Peyer's patch (tissue), 4 donors: ENCODE measurements at regions not wholly inside any gene's neighbourhood (a gene's known extent, or its start where the extent isn't known, plus 50 kb on each side); places are given as distances from the start of the nearest gene placed in this dataset.

Experiments
- DNase-seq, 3 donors: peaks; one replicate each; pipeline ENCODE4 v3.0.0-alpha.2; 2017 to 2019
- H3K27ac ChIP-seq, 4 donors: fragments of 200-600 bp; sonication (generic); one replicate each; pipeline ENCODE4 v1.5.1; 2016 to 2019
- H3K27me3 ChIP-seq, 2 donors: fragments of 200-600 bp; sonication (generic); one replicate each; pipeline ENCODE4 v1.5.1; 2019
- H3K36me3 ChIP-seq, 3 donors: fragments of 200-600 bp; sonication (generic); one replicate each; pipeline ENCODE4 v1.5.1; 2016 to 2019
- H3K4me1 ChIP-seq, 4 donors: fragments of 200-600 bp; sonication (generic); one replicate each; pipeline ENCODE4 v1.5.1; 2016 to 2019
- H3K4me3 ChIP-seq, 4 donors: fragments of 200-600 bp; sonication (generic); 1 replicate in 3 of 4; 2 replicates in 1 of 4; pipeline ENCODE4 v1.5.1; 2016 to 2019; ENCODE audit warnings: mild to moderate bottlenecking in 1 of 4
- H3K9me3 ChIP-seq, 4 donors: fragments of 200-600 bp; sonication (generic); one replicate each; pipeline ENCODE4 v1.5.1; 2016 to 2019; ENCODE audit warnings: mild to moderate bottlenecking in 1 of 4
- POLR2A ChIP-seq, 2 donors: fragments of 450-650 bp; IDR thresholded peaks; one replicate each; pipeline ENCODE4 v1.5.1; 2017; ENCODE audit warnings: antibody characterized with exemption in 2 of 2, mild to moderate bottlenecking in 2 of 2, moderate library complexity in 2 of 2
- TF ChIP-seq, protein P1 (sequence below), 6 experiments: fragments of 450-650 bp in 4 of 6; fragments of 200-600 bp in 2 of 6; sonication (generic) in 1 of 6; IDR thresholded peaks; one replicate each; pipeline ENCODE4 v1.5.1; 2017 to 2019; ENCODE audit warnings: antibody characterized with exemption in 6 of 6, mild to moderate bottlenecking in 3 of 6, moderate library complexity in 1 of 6

DNA sequence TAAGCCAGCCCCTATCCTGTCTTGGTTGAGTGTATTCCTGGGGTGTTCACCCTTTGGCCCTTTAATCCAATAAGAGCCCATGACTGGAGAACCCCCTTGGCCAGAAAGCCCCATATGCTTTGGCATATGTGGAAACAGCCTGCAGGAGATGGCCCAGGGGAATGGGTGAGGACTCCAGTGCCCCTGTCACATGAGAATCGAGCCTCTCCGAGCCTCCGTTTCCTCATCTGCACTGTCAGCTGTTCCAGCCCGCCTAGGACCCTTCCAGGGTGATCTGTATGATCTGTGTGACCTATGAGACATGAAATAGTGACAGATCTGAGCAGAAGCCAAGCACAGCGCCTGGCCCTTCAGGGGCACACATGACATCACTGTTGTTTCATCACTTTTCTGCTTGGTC lies 300.7 kb downstream of the ZNF536 start:
- no peak overlapping the region for H3K27ac ChIP-seq
- H3K27me3 ChIP-seq: no peaks in the 10 kb centered on the region
- no peak overlapping the region for H3K4me3 ChIP-seq
- DNase-seq: no peak
- H3K36me3 ChIP-seq: no peaks in the 10 kb centered on the region
- TF ChIP-seq, protein P1, sequence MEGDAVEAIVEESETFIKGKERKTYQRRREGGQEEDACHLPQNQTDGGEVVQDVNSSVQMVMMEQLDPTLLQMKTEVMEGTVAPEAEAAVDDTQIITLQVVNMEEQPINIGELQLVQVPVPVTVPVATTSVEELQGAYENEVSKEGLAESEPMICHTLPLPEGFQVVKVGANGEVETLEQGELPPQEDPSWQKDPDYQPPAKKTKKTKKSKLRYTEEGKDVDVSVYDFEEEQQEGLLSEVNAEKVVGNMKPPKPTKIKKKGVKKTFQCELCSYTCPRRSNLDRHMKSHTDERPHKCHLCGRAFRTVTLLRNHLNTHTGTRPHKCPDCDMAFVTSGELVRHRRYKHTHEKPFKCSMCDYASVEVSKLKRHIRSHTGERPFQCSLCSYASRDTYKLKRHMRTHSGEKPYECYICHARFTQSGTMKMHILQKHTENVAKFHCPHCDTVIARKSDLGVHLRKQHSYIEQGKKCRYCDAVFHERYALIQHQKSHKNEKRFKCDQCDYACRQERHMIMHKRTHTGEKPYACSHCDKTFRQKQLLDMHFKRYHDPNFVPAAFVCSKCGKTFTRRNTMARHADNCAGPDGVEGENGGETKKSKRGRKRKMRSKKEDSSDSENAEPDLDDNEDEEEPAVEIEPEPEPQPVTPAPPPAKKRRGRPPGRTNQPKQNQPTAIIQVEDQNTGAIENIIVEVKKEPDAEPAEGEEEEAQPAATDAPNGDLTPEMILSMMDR (IDR thresholded peaks at IDR 0.05): no peak
- no peak for TF ChIP-seq POLR2A (IDR thresholded peaks at IDR 0.05)
- H3K4me1 ChIP-seq: no peaks in the 10 kb centered on the region
- H3K9me3 ChIP-seq: no peaks in the 10 kb centered on the region

DNA sequence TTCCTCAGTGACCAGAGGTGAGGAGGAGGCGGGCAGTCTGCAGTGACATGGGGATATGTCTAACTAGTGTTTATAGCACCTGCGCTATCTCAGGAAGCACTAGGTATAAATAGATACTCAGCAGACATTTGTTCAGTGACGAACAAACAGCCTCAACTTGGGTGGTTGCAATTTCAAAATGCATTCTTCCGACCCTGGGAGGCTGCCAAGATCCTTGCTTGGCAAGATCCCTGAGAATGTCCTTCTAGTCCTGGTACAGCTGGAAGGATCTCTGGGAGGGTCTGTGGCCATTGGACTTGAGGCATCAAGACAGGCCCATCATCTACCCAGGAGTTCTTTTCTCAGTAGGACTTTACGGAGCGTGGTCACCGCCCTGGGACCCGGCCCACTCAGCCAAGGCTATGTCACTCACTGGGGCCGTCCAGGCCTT lies 299.5 kb downstream of the ZNF536 start:
- DNase-seq: no peak
- Histone ChIP-seq H3K27me3 (no peaks in the 10 kb centered on the region), H3K4me1 (no peaks in the 10 kb centered on the region), H3K4me3 (no peak overlapping the region), H3K9me3 (no peaks in the 10 kb centered on the region), H3K36me3 (no peaks in the 10 kb centered on the region), H3K27ac (no peak overlapping the region)
- TF ChIP-seq POLR2A (IDR thresholded peaks at IDR 0.05): no peak
- TF ChIP-seq, protein P1 (IDR thresholded peaks at IDR 0.05): no peak

DNA sequence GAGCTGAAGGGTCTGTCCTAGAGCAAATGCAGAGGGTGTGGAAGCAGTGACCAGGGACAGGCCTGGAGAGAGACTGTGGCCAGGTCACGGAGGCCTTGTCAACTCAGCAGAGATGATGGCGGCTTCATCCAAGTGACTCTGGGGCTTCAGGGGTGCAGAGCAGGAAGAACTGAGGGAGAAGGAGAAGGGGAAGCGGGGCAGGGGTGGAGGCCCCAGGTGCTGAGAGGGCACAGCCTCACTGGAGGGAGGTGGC lies 299.1 kb downstream of the ZNF536 start:
- H3K27ac ChIP-seq: no peak overlapping the region
- DNase-seq: no peak
- no peak for TF ChIP-seq POLR2A (IDR thresholded peaks at IDR 0.05)
- TF ChIP-seq, protein P1 (IDR thresholded peaks at IDR 0.05): no peak

DNA sequence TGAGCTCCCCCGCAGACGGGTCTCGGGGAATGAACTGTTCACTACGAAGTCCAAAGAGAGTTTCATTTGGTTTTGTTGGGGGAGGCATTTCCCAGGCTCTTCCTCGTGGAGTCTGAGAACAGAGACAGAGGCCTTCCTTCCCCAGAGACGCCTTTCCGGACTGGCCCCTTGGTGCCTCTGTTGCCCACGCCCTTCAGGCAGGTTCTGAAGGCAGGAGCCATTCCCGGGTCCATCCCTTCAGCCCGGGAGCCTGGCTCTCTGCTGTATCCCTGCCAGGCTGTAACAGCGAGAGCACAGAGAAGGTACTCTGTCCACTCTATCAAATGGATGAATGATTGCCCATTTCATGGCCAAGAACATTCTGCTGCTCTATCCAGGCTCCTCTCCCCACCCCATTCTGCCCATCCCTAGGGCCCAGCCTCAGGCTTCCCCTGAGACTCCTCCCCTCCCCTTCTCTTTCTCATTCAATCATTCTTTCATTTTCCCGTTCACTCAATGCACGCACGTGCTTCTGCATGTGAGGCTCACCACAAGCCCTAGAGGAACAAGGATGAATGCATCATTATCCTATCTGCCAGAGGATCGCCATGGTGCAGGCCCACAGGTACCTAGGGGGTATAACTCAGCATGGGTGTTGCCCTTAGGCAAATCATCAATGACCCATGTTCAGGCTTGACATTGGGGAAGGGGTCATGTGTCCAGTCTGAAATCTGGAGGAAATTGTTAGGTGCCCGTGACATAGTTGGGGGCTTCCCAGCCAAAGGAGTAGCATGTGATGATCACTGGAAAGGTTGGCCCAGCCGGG lies 298.6 kb downstream of the ZNF536 start:
- Histone ChIP-seq H3K36me3 (no peaks in the 10 kb centered on the region), H3K27me3 (no peaks in the 10 kb centered on the region), H3K27ac (no peak overlapping the region), H3K4me1 (no peaks in the 10 kb centered on the region), H3K9me3 (no peaks in the 10 kb centered on the region), H3K4me3 (no peak overlapping the region)
- TF ChIP-seq, protein P1 (IDR thresholded peaks at IDR 0.05): no peak
- TF ChIP-seq POLR2A (IDR thresholded peaks at IDR 0.05): no peak
- no peak for DNase-seq

More for the DNA sequence above, 299.1 kb downstream of the ZNF536 start:
- Histone ChIP-seq H3K36me3 (no peaks in the 10 kb centered on the region), H3K9me3 (no peaks in the 10 kb centered on the region), H3K4me3 (no peak overlapping the region), H3K27me3 (no peaks in the 10 kb centered on the region), H3K4me1 (no peaks in the 10 kb centered on the region)

DNA sequence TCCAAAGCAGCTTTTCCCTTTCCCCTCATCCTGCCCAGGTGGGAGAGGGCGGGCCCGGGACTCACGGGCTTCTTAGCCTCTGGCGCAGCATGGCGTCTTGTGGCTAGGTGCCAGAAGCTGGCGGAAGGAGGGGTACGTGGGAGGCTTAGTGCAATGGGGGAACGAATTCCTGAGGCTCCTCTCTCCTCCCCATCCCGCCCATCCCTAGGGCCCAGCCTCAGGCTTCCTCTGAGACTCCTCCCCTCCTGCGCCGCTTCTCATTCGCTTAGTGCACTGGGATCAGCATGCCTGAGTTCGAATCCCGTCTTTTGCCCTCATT lies 297.8 kb downstream of the ZNF536 start:
- peaks cover 0 to 8% (median 0%) of the 10 kb centered on the region in 4 donors for H3K4me1 ChIP-seq
- no peak for DNase-seq
- TF ChIP-seq, protein P1 (IDR thresholded peaks at IDR 0.05): no peak
- no peak for TF ChIP-seq POLR2A (IDR thresholded peaks at IDR 0.05)
- no peak overlapping the region for H3K27ac ChIP-seq
- H3K36me3 ChIP-seq: no peaks in the 10 kb centered on the region
- no peak overlapping the region for H3K4me3 ChIP-seq
- no peaks in the 10 kb centered on the region for H3K9me3 ChIP-seq
- no peaks in the 10 kb centered on the region for H3K27me3 ChIP-seq
